HEK293 (cell line): ENCODE measurements at regions not wholly inside any gene's neighbourhood (a gene's known extent, or its start where the extent isn't known, plus 50 kb on each side); places are given as distances from the start of the nearest gene placed in this dataset.

Experiments
- BCL11A ChIP-seq: fragments of 450-650 bp; formaldehyde crosslinking; IDR thresholded peaks from 2 replicates; pipeline ENCODE4 v1.5.1; 2016; ENCODE audit warnings: low read depth, missing biosample characterization, missing genetic modification characterization
- REST ChIP-seq: fragments of 450-650 bp; formaldehyde crosslinking; IDR thresholded peaks from 2 replicates; pipeline ENCODE4 v1.5.1; 2016; ENCODE audit warnings: missing biosample characterization, missing genetic modification characterization
- ZNF335 ChIP-seq: fragments of 450-650 bp; formaldehyde crosslinking; conservative IDR thresholded peaks from 2 replicates; pipeline ENCODE4 v1.5.1; 2016; ENCODE audit warnings: missing biosample characterization, missing genetic modification characterization
- ZSCAN4 ChIP-seq: fragments of 450-650 bp; formaldehyde crosslinking; IDR thresholded peaks from 2 replicates; pipeline ENCODE4 v1.5.1; 2017; ENCODE audit warnings: missing biosample characterization, missing genetic modification characterization

GRCh38 chr10:52633266-52633665 is 139.3 kb downstream of the MBL2 start:
- no peak for TF ChIP-seq ZNF335 (tag by site-specific recombination)
- TF ChIP-seq BCL11A: no peak
- TF ChIP-seq ZSCAN4 (tag by site-specific recombination): no peak
- no peak for TF ChIP-seq REST (tag by site-specific recombination)
